OCI-LY3 (cell line): ENCODE measurements at regions not wholly inside any gene's neighbourhood (a gene's known extent, or its start where the extent isn't known, plus 50 kb on each side); places are given as distances from the start of the nearest gene placed in this dataset.

ENCODE experiments used
- H2AFZ ChIP-seq: fragments of 200-600, 300-600 bp; shearing (Covaris generic); 2 replicates; pipeline ENCODE4 v1.6.0; 2014; ENCODE audit warnings: antibody characterized with exemption, low read depth, low read length
- H3K27ac ChIP-seq: fragments of 200-600, 300-600 bp; sonication (generic); 2 replicates; pipeline ENCODE4 v1.5.1; 2014; ENCODE audit warnings: mild to moderate bottlenecking, low read length, moderate library complexity, mixed read lengths
- H3K27me3 ChIP-seq: fragments of 200-600, 300-600 bp; sonication (generic); 2 replicates; pipeline ENCODE4 v1.6.1; 2014; ENCODE audit warnings: low read depth, low read length, mixed read lengths
- H3K36me3 ChIP-seq: fragments of 200-600, 300-600 bp; sonication (generic); replicated peaks from 2 replicates; pipeline ENCODE3; 2014; ENCODE audit warnings: low read depth, low read length, mixed read lengths
- H3K4me1 ChIP-seq: fragments of 300-600, 200-600 bp; sonication (generic); 2 replicates; pipeline ENCODE4 v1.6.1; 2014; ENCODE audit warnings: low read length, mixed read lengths
- H3K4me2 ChIP-seq: fragments of 200-600, 300-600 bp; sonication (generic); 2 replicates; pipeline ENCODE4 v1.6.1; 2014; ENCODE audit warnings: low read length, mixed read lengths
- H3K4me3 ChIP-seq: fragments of 300-600, 200-600 bp; sonication (generic); 2 replicates; pipeline ENCODE4 v1.5.1; 2014; ENCODE audit warnings: antibody characterized with exemption, mild to moderate bottlenecking, low read length, moderate library complexity
- H3K79me2 ChIP-seq: fragments of 300-600, 200-600 bp; shearing (Covaris generic); 2 replicates; pipeline ENCODE4 v1.6.1; 2014; ENCODE audit warnings: mild to moderate bottlenecking, low read length, mixed read lengths
- H3K9ac ChIP-seq: fragments of 300-600, 200-600 bp; shearing (Covaris generic); 2 replicates; pipeline ENCODE4 v1.6.0; 2014; ENCODE audit warnings: mild to moderate bottlenecking, low read length, moderate library complexity
- H3K9me3 ChIP-seq: fragments of 200-600, 300-600 bp; shearing (Covaris generic); 2 replicates; pipeline ENCODE4 v1.6.1; 2014; ENCODE audit warnings: low read length, mixed read lengths; ENCODE audit not compliant: insufficient read depth
- H4K20me1 ChIP-seq: fragments of 200-600, 300-600 bp; sonication (generic); 2 replicates; pipeline ENCODE4 v1.6.1; 2016; ENCODE audit warnings: low read length, mixed read lengths; ENCODE audit not compliant: insufficient read depth
- EZH2phosphoT487 ChIP-seq: fragments of 200-600 bp; shearing (Covaris generic); IDR thresholded peaks from 2 replicates; pipeline ENCODE4 v1.6.1; 2018; ENCODE audit warnings: antibody characterized with exemption, mixed run types, low read depth
- TF ChIP-seq, protein P1 (sequence below): fragments of 200-600, 300-600 bp; sonication (generic); IDR thresholded peaks from 2 replicates; pipeline ENCODE4 v1.5.1; 2014; ENCODE audit warnings: antibody characterized with exemption, low read length, low read depth

DNA sequence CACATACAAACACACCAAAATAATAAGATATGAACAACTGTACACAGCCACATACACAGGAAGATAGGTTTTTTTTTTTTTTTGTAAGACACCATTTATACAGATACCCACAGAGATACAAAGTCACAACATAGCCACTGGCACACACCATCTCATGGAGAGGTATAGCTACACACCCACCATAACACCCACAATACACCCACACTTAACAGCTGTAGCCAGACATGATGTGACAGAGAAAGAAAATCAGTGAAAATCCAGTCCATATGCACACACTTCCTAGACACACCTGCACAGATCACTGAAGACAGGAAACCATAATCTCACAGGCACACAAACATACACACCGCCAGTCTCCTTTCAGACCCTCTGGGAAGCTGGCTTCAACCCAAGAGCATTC, 62.4 kb upstream of the PAX2 start:
- H3K36me3 ChIP-seq = no peaks in the 10 kb centered on the region

DNA sequence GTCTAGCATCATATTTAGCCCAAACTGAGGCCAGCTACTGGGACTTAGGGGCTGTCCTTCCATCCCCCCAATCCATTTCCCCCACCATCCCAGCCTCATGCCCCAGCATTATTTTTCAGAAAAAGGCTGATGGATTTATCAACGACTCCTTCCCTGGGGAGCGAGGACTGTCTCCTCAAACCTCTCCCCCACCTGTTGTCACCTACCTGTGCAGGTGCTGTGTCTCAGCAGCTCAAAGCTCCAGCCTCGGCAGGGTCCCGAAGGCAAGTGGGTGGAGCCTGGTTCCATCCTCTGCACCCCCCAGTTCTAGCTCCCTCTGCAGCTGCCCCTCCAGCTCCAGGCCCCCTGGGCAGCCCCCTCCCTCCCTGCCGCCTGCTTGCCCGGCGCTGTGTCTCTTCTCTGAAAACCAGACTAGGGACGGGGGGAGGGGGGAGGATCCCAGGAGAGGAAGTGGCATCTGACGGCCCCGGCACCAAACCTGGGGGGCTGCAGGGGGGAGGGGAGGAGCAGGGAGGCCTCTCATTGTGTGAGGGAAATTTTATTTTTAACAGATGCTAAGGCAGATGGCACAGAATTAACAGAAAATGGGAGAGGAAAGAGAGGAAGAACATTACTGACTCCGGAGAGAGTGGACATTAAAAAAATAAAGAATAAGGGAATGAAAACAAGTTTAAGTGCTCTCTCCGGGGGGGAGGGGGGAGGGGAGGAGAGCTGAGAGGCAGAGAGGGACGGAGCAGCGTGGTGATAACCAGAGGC, 61.7 kb upstream of the PAX2 start:
- H3K27ac ChIP-seq = no peak overlapping the region
- no peak for TF ChIP-seq EZH2phosphoT487
- TF ChIP-seq, protein P1, sequence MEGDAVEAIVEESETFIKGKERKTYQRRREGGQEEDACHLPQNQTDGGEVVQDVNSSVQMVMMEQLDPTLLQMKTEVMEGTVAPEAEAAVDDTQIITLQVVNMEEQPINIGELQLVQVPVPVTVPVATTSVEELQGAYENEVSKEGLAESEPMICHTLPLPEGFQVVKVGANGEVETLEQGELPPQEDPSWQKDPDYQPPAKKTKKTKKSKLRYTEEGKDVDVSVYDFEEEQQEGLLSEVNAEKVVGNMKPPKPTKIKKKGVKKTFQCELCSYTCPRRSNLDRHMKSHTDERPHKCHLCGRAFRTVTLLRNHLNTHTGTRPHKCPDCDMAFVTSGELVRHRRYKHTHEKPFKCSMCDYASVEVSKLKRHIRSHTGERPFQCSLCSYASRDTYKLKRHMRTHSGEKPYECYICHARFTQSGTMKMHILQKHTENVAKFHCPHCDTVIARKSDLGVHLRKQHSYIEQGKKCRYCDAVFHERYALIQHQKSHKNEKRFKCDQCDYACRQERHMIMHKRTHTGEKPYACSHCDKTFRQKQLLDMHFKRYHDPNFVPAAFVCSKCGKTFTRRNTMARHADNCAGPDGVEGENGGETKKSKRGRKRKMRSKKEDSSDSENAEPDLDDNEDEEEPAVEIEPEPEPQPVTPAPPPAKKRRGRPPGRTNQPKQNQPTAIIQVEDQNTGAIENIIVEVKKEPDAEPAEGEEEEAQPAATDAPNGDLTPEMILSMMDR = no peak
- peak overlapping the region; percentile 66 for H3K4me2 ChIP-seq
- H4K20me1 ChIP-seq = no peaks in the 10 kb centered on the region
- no peaks in the 10 kb centered on the region for H3K79me2 ChIP-seq
- H3K27me3 ChIP-seq = peaks cover 27% of the 10 kb centered on the region; the same call in 1 of the 2 replicates
- 0 out of 2 replicates have a peak overlapping the region, but pooled peaks have one; percentile 25 for H2AFZ ChIP-seq
- no peak overlapping the region for H3K9ac ChIP-seq
- H3K36me3 ChIP-seq = no peaks in the 10 kb centered on the region
- H3K4me1 ChIP-seq = peaks cover 12% of the 10 kb centered on the region
- H3K9me3 ChIP-seq = no peaks in the 10 kb centered on the region
- peak overlapping the region; percentile 55 for H3K4me3 ChIP-seq

More for the DNA sequence above, 62.4 kb upstream of the PAX2 start:
- Histone ChIP-seq H3K4me3 (peak overlapping the region; percentile 55), H3K9ac (no peak overlapping the region), H2AFZ (no peak overlapping the region), H3K79me2 (no peaks in the 10 kb centered on the region), H3K4me2 (peak overlapping the region; percentile 66), H3K27ac (no peak overlapping the region), H3K4me1 (peaks cover 12% of the 10 kb centered on the region), H4K20me1 (no peaks in the 10 kb centered on the region), H3K27me3 (peaks cover 23% of the 10 kb centered on the region; the same call in 1 of the 2 replicates), H3K9me3 (no peaks in the 10 kb centered on the region)
- TF ChIP-seq, protein P1 = no peak
- no peak for TF ChIP-seq EZH2phosphoT487

DNA sequence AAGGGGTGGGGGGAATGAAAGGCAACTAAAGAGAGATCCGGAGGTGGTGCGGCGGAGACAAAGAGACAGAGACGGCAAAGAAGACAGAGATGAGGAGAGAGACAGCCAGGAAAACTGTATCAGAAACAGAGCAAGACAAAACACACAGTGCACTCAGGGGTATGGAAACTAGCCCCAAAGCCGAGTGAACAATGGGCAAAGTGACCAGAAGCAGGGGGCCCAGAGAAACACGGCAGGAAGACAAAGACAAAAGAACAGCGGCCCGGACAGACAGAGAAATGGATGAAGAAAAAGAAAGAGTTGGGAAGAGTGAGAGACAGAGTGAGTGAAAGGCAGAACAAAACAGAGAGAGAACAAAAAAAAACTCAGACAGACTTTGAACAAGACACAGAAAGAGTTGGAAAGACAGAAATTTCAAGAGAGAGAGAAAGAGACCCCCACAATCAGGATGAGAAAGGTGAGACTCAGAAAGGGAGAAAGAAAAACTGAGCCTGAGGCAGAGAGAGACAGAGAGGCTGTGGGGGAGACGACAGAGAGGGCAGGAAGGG, 60.6 kb upstream of the PAX2 start:
- H3K4me2 ChIP-seq = no peak overlapping the region
- H3K4me1 ChIP-seq = peaks cover 12% of the 10 kb centered on the region
- H3K9me3 ChIP-seq = no peaks in the 10 kb centered on the region
- H3K79me2 ChIP-seq = no peaks in the 10 kb centered on the region
- H2AFZ ChIP-seq = no peak overlapping the region
- H3K9ac ChIP-seq = no peak overlapping the region
- no peak for TF ChIP-seq EZH2phosphoT487
- TF ChIP-seq, protein P1 = no peak
- H3K27ac ChIP-seq = no peak overlapping the region
- H3K36me3 ChIP-seq = no peaks in the 10 kb centered on the region
- H4K20me1 ChIP-seq = no peaks in the 10 kb centered on the region
- peaks cover 27% of the 10 kb centered on the region; the same call in 1 of the 2 replicates for H3K27me3 ChIP-seq
- no peak overlapping the region for H3K4me3 ChIP-seq

DNA sequence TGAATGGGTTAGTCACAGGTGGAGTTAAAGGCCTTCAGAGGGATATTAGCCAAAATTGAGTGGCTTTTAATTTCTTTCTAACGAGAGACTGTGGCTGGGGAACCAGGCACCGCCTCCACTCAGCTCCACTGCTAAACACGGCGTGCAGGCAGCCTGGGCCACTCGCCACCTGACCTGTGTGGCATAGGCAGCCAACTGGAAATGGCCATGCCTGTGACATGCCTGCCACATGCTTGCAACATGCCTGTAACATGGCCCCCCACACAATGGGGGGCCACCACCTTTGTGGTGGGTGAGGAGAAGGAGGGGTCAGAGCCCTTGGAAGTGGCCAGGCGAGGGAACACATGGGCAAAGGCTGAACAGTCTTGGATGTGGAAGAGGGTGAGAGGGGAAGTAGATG, 60.1 kb upstream of the PAX2 start:
- TF ChIP-seq, protein P1 = no peak
- no peak for TF ChIP-seq EZH2phosphoT487
- H3K4me1 ChIP-seq = peaks cover 12% of the 10 kb centered on the region
- no peaks in the 10 kb centered on the region for H3K9me3 ChIP-seq
- H3K27ac ChIP-seq = no peak overlapping the region
- no peak overlapping the region for H2AFZ ChIP-seq
- no peaks in the 10 kb centered on the region for H4K20me1 ChIP-seq
- H3K36me3 ChIP-seq = no peaks in the 10 kb centered on the region
- H3K9ac ChIP-seq = no peak overlapping the region
- H3K4me3 ChIP-seq = no peak overlapping the region
- no peak overlapping the region for H3K4me2 ChIP-seq
- H3K79me2 ChIP-seq = no peaks in the 10 kb centered on the region
- peaks cover 27% of the 10 kb centered on the region; the same call in 1 of the 2 replicates for H3K27me3 ChIP-seq
